T-helper 2 cell (primary cell): ENCODE measurements at regions not wholly inside any gene's neighbourhood (a gene's known extent, or its start where the extent isn't known, plus 50 kb on each side); places are given as distances from the start of the nearest gene placed in this dataset.
"Not testable (repeated sequence)": the region's sequence is repeated elsewhere in the genome, so short reads cannot be mapped to it uniquely, and the experiment has no call there.

Source experiments
- DNase-seq, 5 experiments: peaks; one replicate each; pipeline versions ENCODE4 v3.0.0 to v3.0.0-alpha.2; 2012 to 2022

- not testable (repeated sequence) for DNase-seq
These were observed 1057.5 kb upstream of the USP9Y start for GRCh38 chrY:11643549-11643948.

DNA sequence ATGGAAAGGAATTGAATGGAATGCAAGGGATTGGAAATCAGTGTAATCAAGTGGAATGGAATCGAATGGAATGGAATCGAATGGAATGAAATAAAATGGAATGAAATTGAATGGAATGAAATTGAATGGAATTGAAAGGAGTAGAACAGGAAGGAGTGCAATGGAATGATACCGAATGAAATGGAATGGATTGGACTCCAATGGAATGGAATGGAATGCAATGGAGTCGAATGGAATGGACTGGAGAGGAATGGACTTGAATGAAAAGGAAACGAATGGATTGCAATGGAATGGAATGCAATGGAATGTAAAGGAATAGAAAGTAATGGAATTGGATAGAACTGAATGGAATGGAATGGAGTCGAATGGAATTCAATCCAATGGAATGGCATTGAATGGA lies 1032.8 kb upstream of the USP9Y start:
- peak in 1 of 5 experiments; percentile 0 for DNase-seq
